MM.1S (cell line): ENCODE measurements at regions not wholly inside any gene's neighbourhood (a gene's known extent, or its start where the extent isn't known, plus 50 kb on each side); places are given as distances from the start of the nearest gene placed in this dataset.

Experiments
- DNase-seq: peaks from one replicate; pipeline ENCODE4 v3.0.0-alpha.2; 2015
- H2AFZ ChIP-seq: fragments of 300-600 bp; sonication (generic); 2 replicates; pipeline ENCODE4 v1.6.0; 2016; ENCODE audit warnings: antibody characterized with exemption, low read length
- H3F3A ChIP-seq: fragments of 300-600 bp; sonication (generic); 2 replicates; pipeline ENCODE4 v1.6.1; 2016; ENCODE audit warnings: mild to moderate bottlenecking, antibody characterized with exemption, low read length, moderate library complexity, mixed read lengths; ENCODE audit not compliant: insufficient read depth
- H3K27ac ChIP-seq: fragments of 300-600 bp; sonication (generic); 2 replicates; pipeline ENCODE4 v1.5.1; 2016; ENCODE audit warnings: mild to moderate bottlenecking, low read length
- H3K27me3 ChIP-seq: fragments of 300-600 bp; sonication (generic); replicated peaks from 2 replicates; pipeline ENCODE4 v1.6.0; 2016; ENCODE audit warnings: low read length; ENCODE audit not compliant: insufficient read depth
- H3K36me3 ChIP-seq: fragments of 300-600 bp; sonication (generic); replicated peaks from 2 replicates; pipeline ENCODE4 v1.6.1; 2016; ENCODE audit warnings: mild to moderate bottlenecking, low read length, mixed read lengths; ENCODE audit not compliant: insufficient read depth
- H3K4me1 ChIP-seq: fragments of 300-600 bp; sonication (generic); 2 replicates; pipeline ENCODE4 v1.6.1; 2016; ENCODE audit warnings: low read length, mixed read lengths
- H3K4me2 ChIP-seq: fragments of 300-600 bp; sonication (generic); 2 replicates; pipeline ENCODE4 v1.6.0; 2016; ENCODE audit warnings: low read depth, low read length
- H3K4me3 ChIP-seq: fragments of 300-600 bp; sonication (generic); 2 replicates; pipeline ENCODE4 v1.5.1; 2016; ENCODE audit warnings: low read length, mixed read lengths
- H3K79me2 ChIP-seq: fragments of 300-600 bp; sonication (generic); 2 replicates; pipeline ENCODE4 v1.6.1; 2016; ENCODE audit warnings: mixed run types, low read length, mixed read lengths
- H3K9ac ChIP-seq: fragments of 300-600 bp; sonication (generic); 2 replicates; pipeline ENCODE4 v1.6.1; 2016; ENCODE audit warnings: low read length, mixed read lengths
- H3K9me2 ChIP-seq: fragments of 300-600 bp; sonication (generic); replicated peaks from 2 replicates; pipeline ENCODE4 v1.6.1; 2016; ENCODE audit warnings: mild to moderate bottlenecking, low read length, mixed read lengths; ENCODE audit not compliant: insufficient read depth
- H3K9me3 ChIP-seq: fragments of 300-600 bp; sonication (generic); replicated peaks from 2 replicates; pipeline ENCODE4 v1.6.1; 2016; ENCODE audit warnings: mild to moderate bottlenecking, low read length, mixed read lengths; ENCODE audit not compliant: insufficient read depth
- H4K20me1 ChIP-seq: fragments of 300-600 bp; sonication (generic); 2 replicates; pipeline ENCODE4 v1.6.1; 2016; ENCODE audit warnings: mild to moderate bottlenecking, low read length, moderate library complexity, mixed read lengths; ENCODE audit not compliant: insufficient read depth
- EZH2 ChIP-seq: fragments of 300-600 bp; sonication (generic); optimal IDR thresholded peaks from 2 replicates; pipeline ENCODE3; 2017; ENCODE audit warnings: low read depth, mild to moderate bottlenecking, antibody characterized with exemption, low read length, mixed read lengths
- EZH2phosphoT487 ChIP-seq: fragments of 300-600 bp; sonication (generic); IDR thresholded peaks from 2 replicates; pipeline ENCODE4 v1.6.1; 2018; ENCODE audit warnings: antibody characterized with exemption, low read length
- TF ChIP-seq, protein P1 (sequence below): fragments of 300-600 bp; sonication (generic); IDR thresholded peaks from 2 replicates; pipeline ENCODE4 v1.5.1; 2016; ENCODE audit warnings: antibody characterized with exemption, low read length, mixed read lengths

DNA sequence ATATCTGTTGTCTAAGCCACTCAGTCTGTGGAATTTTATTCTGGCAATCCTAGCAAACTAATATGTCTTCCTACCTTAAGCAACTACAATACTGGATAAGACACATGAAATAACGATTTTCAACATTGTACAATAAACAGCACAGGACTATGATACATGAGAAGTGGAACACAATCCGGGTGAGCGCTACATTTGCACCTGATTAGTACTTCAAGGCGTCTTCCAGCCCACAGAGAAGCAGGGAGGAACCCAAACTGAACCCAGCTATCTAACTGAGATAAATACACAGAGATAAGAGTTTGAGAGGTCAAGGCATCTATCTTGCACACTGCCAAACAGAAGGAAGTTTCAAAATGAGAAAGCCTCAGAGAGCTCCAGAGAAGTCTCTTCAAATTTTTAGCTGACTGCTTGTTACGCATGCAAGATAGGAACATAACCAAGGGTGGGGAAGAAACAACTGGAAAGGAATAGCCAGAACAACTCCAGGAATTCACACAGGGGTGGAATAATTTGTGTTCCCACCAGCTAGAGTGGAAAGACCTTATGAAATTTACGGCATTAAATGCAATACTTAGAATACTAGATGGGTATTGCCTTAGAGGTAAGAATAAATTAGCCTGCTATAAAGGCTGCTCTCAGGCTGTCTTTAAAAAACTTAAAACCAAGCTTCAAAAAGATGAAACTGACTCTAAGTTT is 481.8 kb downstream of the MTRR start:
- TF ChIP-seq, protein P1, sequence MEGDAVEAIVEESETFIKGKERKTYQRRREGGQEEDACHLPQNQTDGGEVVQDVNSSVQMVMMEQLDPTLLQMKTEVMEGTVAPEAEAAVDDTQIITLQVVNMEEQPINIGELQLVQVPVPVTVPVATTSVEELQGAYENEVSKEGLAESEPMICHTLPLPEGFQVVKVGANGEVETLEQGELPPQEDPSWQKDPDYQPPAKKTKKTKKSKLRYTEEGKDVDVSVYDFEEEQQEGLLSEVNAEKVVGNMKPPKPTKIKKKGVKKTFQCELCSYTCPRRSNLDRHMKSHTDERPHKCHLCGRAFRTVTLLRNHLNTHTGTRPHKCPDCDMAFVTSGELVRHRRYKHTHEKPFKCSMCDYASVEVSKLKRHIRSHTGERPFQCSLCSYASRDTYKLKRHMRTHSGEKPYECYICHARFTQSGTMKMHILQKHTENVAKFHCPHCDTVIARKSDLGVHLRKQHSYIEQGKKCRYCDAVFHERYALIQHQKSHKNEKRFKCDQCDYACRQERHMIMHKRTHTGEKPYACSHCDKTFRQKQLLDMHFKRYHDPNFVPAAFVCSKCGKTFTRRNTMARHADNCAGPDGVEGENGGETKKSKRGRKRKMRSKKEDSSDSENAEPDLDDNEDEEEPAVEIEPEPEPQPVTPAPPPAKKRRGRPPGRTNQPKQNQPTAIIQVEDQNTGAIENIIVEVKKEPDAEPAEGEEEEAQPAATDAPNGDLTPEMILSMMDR, result no peak
- TF ChIP-seq EZH2, result no peak
- no peak for TF ChIP-seq EZH2phosphoT487
- Histone ChIP-seq H3K4me2 (no peak overlapping the region), H4K20me1 (no peaks in the 10 kb centered on the region), H3K9ac (no peak overlapping the region), H3F3A (peaks cover 10% of the 10 kb centered on the region; the same call in 1 of the 2 replicates), H3K36me3 (no peaks in the 10 kb centered on the region), H2AFZ (no peak overlapping the region), H3K4me3 (no peak overlapping the region), H3K9me3 (no peaks in the 10 kb centered on the region), H3K79me2 (no peaks in the 10 kb centered on the region), H3K4me1 (peaks cover 6% of the 10 kb centered on the region), H3K9me2 (no peaks in the 10 kb centered on the region), H3K27ac (no peak overlapping the region), H3K27me3 (peaks cover 37% of the 10 kb centered on the region)
- DNase-seq, result no peak

DNA sequence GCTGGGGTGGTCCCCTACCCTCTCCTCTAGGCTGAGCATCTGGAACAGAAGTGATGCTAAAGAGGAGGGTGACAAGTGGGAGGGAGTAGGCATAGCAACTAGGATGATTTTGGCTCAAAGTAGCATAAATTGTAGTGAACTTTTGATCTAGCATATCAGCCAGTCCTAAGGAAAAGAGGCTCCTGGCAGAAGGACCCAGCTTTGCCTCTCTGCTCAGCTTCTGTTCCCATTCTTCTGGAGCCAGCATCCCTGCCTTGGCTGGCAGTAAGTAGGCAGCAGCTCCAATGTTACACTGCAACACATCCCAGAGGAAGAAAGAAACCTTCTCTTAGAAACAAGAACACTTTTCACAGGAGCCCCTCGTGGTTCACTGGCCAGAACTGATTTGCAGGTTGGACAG is 487.0 kb downstream of the MTRR start:
- no peaks in the 10 kb centered on the region for H3K9me2 ChIP-seq
- H3K4me2 ChIP-seq, result no peak overlapping the region
- H3F3A ChIP-seq, result no peaks in the 10 kb centered on the region
- H3K27me3 ChIP-seq, result peaks cover 9% of the 10 kb centered on the region; the same call in 1 of the 2 replicates
- H3K79me2 ChIP-seq, result no peaks in the 10 kb centered on the region
- H3K9me3 ChIP-seq, result no peaks in the 10 kb centered on the region
- H3K4me1 ChIP-seq, result no peaks in the 10 kb centered on the region
- no peak overlapping the region for H2AFZ ChIP-seq
- H3K9ac ChIP-seq, result no peak overlapping the region
- H3K4me3 ChIP-seq, result no peak overlapping the region
- TF ChIP-seq, protein P1, result no peak
- TF ChIP-seq EZH2phosphoT487 (no peak), EZH2 (no peak)
- DNase-seq, result no peak
- H3K27ac ChIP-seq, result no peak overlapping the region
- no peaks in the 10 kb centered on the region for H3K36me3 ChIP-seq
- no peaks in the 10 kb centered on the region for H4K20me1 ChIP-seq

DNA sequence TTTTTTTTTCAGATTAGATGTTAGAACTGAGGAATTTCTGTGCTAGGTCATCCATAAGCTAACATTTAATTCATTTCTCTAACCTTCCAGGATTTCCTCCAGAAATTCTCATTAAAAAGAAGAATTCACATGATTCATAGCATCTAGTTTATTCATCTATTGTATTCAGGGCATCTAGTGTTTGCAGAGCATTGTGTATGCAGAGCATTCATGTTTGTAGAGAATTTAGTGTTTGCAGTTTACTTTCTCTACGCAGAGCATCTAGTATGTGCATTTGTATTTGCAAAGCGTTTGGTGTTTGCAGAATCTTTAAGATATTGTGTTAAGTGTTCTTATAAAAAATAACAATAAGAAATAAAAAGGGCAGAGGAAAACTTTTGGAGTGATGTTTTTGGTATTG is 491.1 kb downstream of the MTRR start:
- H3K4me3 ChIP-seq, result no peak overlapping the region
- no peak overlapping the region for H3K4me2 ChIP-seq
- H3K36me3 ChIP-seq, result no peaks in the 10 kb centered on the region
- no peak for DNase-seq
- no peaks in the 10 kb centered on the region for H3K27me3 ChIP-seq
- no peaks in the 10 kb centered on the region for H4K20me1 ChIP-seq
- H3K4me1 ChIP-seq, result no peaks in the 10 kb centered on the region
- no peaks in the 10 kb centered on the region for H3F3A ChIP-seq
- TF ChIP-seq EZH2phosphoT487 (no peak), EZH2 (no peak)
- TF ChIP-seq, protein P1, result no peak
- no peaks in the 10 kb centered on the region for H3K9me3 ChIP-seq
- no peak overlapping the region for H3K9ac ChIP-seq
- no peak overlapping the region for H3K27ac ChIP-seq
- no peaks in the 10 kb centered on the region for H3K9me2 ChIP-seq
- no peaks in the 10 kb centered on the region for H3K79me2 ChIP-seq
- no peak overlapping the region for H2AFZ ChIP-seq
